Uterus (tissue), 2 donors: ENCODE measurements at regions not wholly inside any gene's neighbourhood (a gene's known extent, or its start where the extent isn't known, plus 50 kb on each side); places are given as distances from the start of the nearest gene placed in this dataset.

ENCODE experiments used
- CTCF ChIP-seq, 4 experiments: fragments of 200-600 bp in 2 of 4; fragments of 450-650 bp in 2 of 4; sonication (generic) in 2 of 4; IDR thresholded peaks; one replicate each; pipeline ENCODE4 v1.5.1; 2016 to 2019; ENCODE audit warnings: antibody characterized with exemption in 4 of 4, mild to moderate bottlenecking in 2 of 4, moderate library complexity in 1 of 4
- POLR2A ChIP-seq, 2 donors: fragments of 450-650 bp; IDR thresholded peaks; one replicate each; pipeline ENCODE4 v1.6.1; 2016; ENCODE audit warnings: antibody characterized with exemption in 2 of 2, mild to moderate bottlenecking in 1 of 2, moderate library complexity in 1 of 2

DNA sequence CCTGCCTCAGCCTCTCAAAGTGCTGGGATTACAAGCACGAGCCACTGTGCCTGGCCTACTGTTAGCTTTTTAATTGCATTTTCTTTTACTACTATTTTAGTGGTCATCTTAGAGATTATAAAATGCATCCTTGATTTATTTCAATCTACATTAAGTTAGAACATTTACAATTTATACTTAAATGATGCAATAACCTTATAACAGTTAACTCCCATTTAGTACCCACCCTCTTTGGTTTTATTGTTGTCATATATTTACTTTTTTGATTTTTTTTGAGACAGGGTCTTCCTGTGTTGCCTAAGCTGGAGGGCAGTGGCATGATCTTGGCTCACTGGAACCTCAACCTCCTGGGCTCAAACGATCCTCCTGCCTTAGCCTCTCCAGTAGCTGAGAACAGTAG is 77.3 kb downstream of the PPCDC start:
- TF ChIP-seq CTCF (IDR thresholded peaks at IDR 0.05) (no peak), POLR2A (IDR thresholded peaks at IDR 0.05) (no peak)
